HG03280 (cell line): ENCODE measurements at regions not wholly inside any gene's neighbourhood (a gene's known extent, or its start where the extent isn't known, plus 50 kb on each side); places are given as distances from the start of the nearest gene placed in this dataset.

Experiments used
- ATAC-seq: cut with Tn5 transposase; IDR thresholded peaks from one replicate; pipeline ENCODE4 v1.9.1; 2021; ENCODE audit warnings: mild to moderate bottlenecking, moderate library complexity; ENCODE audit not compliant: unreplicated experiment

DNA sequence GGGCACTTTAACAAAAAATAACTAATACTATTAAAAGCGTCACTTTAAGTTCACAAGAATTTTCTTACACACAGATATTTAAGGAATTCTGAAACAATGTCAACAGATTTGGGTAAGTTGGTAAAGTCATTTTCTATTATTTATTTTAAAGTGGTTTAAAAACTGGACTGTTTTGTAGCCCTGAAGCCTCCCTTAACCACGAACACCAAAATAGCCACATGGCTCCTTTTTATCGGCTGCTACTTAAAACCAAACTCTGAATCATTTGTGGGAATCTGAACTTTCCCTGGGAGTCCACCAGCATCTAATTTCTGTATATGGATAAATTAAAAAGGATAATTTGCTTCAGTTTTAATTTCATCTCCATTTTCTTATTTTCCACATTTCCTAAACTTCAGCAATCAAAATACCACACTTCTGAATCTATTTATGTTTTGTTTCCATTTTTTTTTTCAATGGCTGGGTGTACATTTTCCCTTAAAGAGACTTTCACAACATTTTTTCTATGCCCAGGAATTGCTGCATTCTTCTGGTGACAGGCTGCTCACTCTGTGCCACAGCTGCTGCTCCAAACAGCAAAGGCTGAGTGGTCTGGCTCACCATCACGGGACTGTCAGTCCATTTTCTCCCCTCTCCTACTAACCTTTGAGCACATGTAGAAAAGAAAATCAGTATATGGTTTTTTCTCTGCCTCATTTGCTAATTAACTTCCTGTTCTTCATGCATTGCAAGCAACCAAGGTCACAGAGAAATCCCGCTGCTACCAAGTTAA lies 255.5 kb upstream of the KCNJ16 start:
- ATAC-seq = no peak

GRCh38 chr17:69820876-69821473 lies 254.1 kb upstream of the KCNJ16 start:
- no peak for ATAC-seq

- no peak for ATAC-seq
Observed at GRCh38 chr17:69822314-69822875, 252.6 kb upstream of the KCNJ16 start.

GRCh38 chr17:69828087-69828486 lies 246.9 kb upstream of the KCNJ16 start:
- no peak for ATAC-seq

DNA sequence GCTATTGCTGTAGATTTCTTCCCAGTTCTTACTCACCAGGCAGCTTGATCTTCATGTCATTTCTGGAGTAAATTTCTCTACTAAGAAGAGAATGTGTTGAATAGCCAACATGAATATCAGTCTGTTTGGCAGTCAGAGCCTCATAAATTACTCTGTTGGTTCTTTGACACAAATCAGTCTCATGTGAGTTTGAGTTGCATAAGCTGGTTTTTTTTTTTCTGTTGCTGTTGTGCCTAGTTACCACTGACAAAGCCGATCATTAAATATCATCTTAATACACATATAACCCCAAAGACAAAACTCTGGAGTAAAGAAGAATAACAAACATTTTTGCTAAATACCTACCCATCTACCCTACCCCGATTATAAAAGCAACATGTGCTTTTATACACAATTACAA lies 240.5 kb upstream of the KCNJ16 start:
- no peak for ATAC-seq

DNA sequence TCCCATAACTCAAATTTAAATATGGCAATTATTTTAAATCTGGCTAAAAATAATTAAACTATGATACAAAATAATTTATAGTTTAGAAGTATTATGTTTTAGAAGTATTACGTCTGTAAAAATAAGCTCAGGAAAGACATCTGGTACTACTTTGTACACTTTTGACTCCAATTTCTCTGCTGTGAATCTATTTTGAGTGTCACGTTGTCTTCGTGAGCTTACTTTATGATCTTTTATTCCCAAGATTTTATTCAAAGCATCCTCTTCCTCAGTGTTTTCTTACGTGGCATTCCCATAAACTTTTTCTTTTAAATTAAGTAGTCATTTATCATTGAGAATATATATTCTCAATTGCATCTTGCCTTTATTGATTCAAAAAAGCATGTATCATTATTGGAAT lies 223.3 kb upstream of the KCNJ16 start:
- ATAC-seq = no peak

DNA sequence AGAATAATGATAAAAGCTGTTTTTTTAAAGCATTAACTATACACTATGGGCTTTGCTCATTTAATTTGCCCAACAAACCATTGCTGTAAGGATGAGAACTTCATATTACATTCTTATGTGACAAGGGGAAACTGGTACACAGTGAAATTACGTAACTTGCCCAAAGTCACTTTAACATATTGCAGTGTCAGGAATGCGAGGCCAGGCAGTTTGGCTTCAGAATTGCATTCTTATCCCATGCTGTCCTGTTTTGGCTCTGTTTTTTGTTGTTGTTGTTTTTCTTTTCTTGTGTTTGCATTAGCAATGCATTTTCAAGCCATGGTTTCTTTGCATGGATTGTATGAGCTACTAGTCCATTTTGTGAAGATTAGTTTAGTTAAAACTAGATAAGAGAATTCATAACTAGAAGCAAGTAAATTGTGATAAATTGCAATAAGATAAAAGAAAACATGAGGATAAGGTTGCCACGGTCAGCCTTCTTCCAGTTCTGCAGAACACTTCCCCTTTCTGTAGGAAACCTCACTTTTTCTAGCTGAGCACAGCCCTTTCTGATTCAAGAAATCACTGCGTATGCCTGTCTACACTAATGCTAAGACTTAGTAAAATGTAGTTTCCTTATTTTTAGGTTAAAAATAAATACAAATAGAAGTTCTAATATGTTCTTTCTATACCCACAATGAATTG lies 221.3 kb upstream of the KCNJ16 start:
- ATAC-seq = no peak

DNA sequence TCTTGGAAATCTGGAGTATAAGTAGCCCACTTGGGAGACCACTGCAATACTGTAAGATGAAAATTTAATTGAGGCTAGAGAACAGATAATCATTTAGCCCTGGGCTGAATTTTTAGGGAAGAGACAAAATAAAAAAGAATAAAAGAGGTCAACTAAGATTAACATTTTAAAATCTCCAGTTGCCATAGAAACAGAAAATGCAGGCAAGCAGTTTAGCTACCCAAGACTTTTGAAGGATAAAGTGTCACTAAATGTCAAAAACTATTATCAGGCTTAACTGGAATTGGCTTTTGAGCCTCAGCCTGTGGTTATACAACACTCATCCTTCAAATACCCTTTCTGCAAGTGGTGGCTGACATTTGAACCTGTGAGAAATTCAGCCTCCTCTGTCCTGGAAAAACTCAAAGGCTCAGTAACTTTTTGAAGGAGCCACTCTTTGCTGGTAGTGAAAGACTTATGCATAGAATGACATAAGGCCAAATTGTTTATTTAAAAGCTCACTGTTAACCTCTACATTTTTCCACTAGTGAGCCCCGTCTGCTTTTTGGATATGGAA lies 220.7 kb upstream of the KCNJ16 start:
- no peak for ATAC-seq

GRCh38 chr17:69856946-69857345 lies 218.1 kb upstream of the KCNJ16 start:
- no peak for ATAC-seq

- no peak for ATAC-seq
Observed at GRCh38 chr17:69857412-69857835, 217.6 kb upstream of the KCNJ16 start.

GRCh38 chr17:69858460-69858859 lies 216.6 kb upstream of the KCNJ16 start:
- ATAC-seq = no peak

- no peak for ATAC-seq
Observed at GRCh38 chr17:69860142-69860680, 214.8 kb upstream of the KCNJ16 start.

- no peak for ATAC-seq
Observed at GRCh38 chr17:69864462-69864861, 210.6 kb upstream of the KCNJ16 start.

GRCh38 chr17:69869667-69870066 lies 205.4 kb upstream of the KCNJ16 start:
- ATAC-seq = peak; percentile 79

- peak; percentile 46 for ATAC-seq
Observed at GRCh38 chr17:69870091-69870530, 204.9 kb upstream of the KCNJ16 start.

DNA sequence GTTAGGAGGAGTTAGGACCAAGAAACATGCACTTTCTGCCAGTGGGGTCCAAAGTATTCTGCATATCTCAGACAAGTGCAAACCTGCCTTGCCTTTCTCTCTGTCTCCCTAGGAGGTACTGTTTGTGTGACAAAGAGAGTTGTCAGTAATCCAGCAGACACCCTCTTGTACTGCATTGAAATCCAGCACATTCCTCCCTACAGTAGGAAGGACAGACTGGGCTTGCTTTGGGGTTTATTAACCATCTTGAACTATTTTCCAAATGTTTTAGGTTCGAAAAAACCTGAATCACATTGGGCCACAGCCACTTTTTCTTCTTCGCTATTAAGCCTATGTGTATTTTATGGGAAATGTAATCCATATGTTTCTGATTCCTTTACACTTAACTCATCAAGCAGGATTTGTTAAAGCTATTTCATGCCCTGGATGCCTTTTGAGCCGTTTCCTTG lies 204.2 kb upstream of the KCNJ16 start:
- ATAC-seq = no peak

DNA sequence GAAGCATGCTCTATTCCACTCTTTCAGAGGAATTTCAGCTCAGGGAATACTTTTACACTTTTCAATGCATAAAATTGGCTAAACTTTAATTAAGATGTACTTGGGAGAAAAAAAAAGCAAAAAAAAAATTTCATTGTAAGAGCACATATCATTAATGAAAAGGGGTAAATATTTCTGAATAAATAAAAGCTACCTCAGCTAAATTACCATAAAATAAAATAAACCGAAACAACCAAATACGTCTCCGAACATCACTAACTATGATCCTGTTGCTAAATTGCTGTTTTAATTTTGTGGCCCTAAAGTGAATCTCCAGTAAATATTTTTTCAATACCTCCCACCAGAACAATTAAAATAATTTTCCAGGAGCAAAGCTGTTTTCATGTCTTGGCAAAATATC lies 203.7 kb upstream of the KCNJ16 start:
- ATAC-seq = no peak

GRCh38 chr17:69872675-69873262 lies 202.3 kb upstream of the KCNJ16 start:
- ATAC-seq = no peak

- ATAC-seq = no peak
Observed at GRCh38 chr17:69874175-69874670, 200.8 kb upstream of the KCNJ16 start.

GRCh38 chr17:69876757-69877156 lies 198.3 kb upstream of the KCNJ16 start:
- ATAC-seq = no peak
